Endothelial cell of umbilical vein (primary cell): ENCODE measurements at regions not wholly inside any gene's neighbourhood (a gene's known extent, or its start where the extent isn't known, plus 50 kb on each side); places are given as distances from the start of the nearest gene placed in this dataset.

Source experiments
- BruUV-seq: library from RNA; stranded (reverse); fragments of 400-500 nt; replicated peaks from 2 replicates; lab custom pipeline; 2021; lab: Mats Ljungman, UMichigan
- CTCF ChIA-PET: fragments of 300-600, 350-600 bp; sonication (Branson Sonifier 250); formaldehyde crosslinking; loops from one replicate; lab custom pipeline; 2021; ENCODE audit warnings: antibody characterized with exemption, inconsistent platforms; lab: Charles Lee
- POLR2A ChIA-PET: fragments of 300-600, 350-600 bp; sonication (Branson Sonifier 250); formaldehyde crosslinking; loops from one replicate; lab custom pipeline; 2021; ENCODE audit warnings: antibody characterized with exemption, inconsistent platforms; lab: Charles Lee
- DNase-seq: peaks from one replicate; pipeline ENCODE4 v3.0.0-alpha.2; 2011; ENCODE audit warnings: low read depth, low spot score
- FAIRE-seq: peaks from 2 replicates; lab custom pipeline; 2011; peaks lifted over from hg19 to GRCh38; lab: Jason Lieb, UNC
- H2AFZ ChIP-seq: 2 replicates; pipeline ENCODE4 v1.6.0; 2012; ENCODE audit warnings: low read depth, low read length, control low read depth, inconsistent platforms
- H3K27ac ChIP-seq: 2 replicates; pipeline ENCODE4 v1.5.1; 2011; ENCODE audit warnings: low read depth, mild to moderate bottlenecking, control low read depth, low read length, moderate library complexity; ENCODE audit not compliant: insufficient read depth
- H3K27me3 ChIP-seq, 2 experiments: 2 replicates each; pipeline versions ENCODE4 v1.6.0 to v1.6.1; 2011; ENCODE audit warnings: low read length in 2 of 2, mixed read lengths in 1 of 2; ENCODE audit not compliant: control insufficient read depth in 2 of 2, insufficient read depth in 2 of 2
- H3K36me3 ChIP-seq, 2 experiments: 2 replicates in 1 of 2; 3 replicates in 1 of 2; pipeline ENCODE4 v1.5.1; 2011; ENCODE audit warnings: low read length in 2 of 2, mild to moderate bottlenecking in 1 of 2, moderate library complexity in 1 of 2; ENCODE audit not compliant: control insufficient read depth in 2 of 2, insufficient read depth in 2 of 2; ENCODE audit errors: extremely low read depth in 1 of 2
- H3K4me1 ChIP-seq: 3 replicates; pipeline ENCODE4 v1.5.1; 2011; ENCODE audit warnings: mild to moderate bottlenecking, low read length; ENCODE audit not compliant: control insufficient read depth, insufficient read depth; ENCODE audit errors: extremely low read depth
- H3K4me2 ChIP-seq: 2 replicates; pipeline ENCODE4 v1.6.1; 2011; ENCODE audit warnings: low read length, control low read depth, mixed read lengths; ENCODE audit not compliant: insufficient read depth
- H3K4me3 ChIP-seq, 3 experiments: fragments of 200-600 bp in 1 of 3; sonication (generic), shearing (Covaris generic) in 1 of 3; replicated peaks in 1 of 3; 2 replicates each; pipeline ENCODE4 v1.5.1; 2011 to 2016; ENCODE audit warnings: control low read depth in 3 of 3, low read length in 3 of 3, mild to moderate bottlenecking in 2 of 3, inconsistent platforms in 1 of 3, low read depth in 1 of 3, moderate library complexity in 1 of 3; ENCODE audit not compliant: insufficient read depth in 1 of 3
- H3K79me2 ChIP-seq: 2 replicates; pipeline ENCODE4 v1.6.0; 2012; ENCODE audit warnings: low read length, inconsistent platforms; ENCODE audit not compliant: control insufficient read depth, insufficient read depth
- H3K9ac ChIP-seq: replicated peaks from 2 replicates; pipeline ENCODE3; 2011; ENCODE audit warnings: low read length, control low read depth; ENCODE audit not compliant: insufficient read depth; ENCODE audit errors: extremely low read depth
- H3K9me1 ChIP-seq: replicated peaks from 3 replicates; pipeline ENCODE4 v1.6.0; 2011; ENCODE audit warnings: mild to moderate bottlenecking, low read length; ENCODE audit not compliant: control insufficient read depth, insufficient read depth; ENCODE audit errors: extremely low read depth
- H3K9me3 ChIP-seq: replicated peaks from 2 replicates; pipeline ENCODE4 v1.5.1; 2012; ENCODE audit warnings: low read length, inconsistent platforms; ENCODE audit not compliant: control insufficient read depth, insufficient read depth
- H4K20me1 ChIP-seq: replicated peaks from 2 replicates; pipeline ENCODE3; 2011; ENCODE audit warnings: mild to moderate bottlenecking, low read length; ENCODE audit not compliant: control insufficient read depth, insufficient read depth; ENCODE audit errors: extremely low read depth
- EZH2 ChIP-seq: IDR thresholded peaks from 2 replicates; pipeline ENCODE4 v1.6.1; 2012; ENCODE audit warnings: borderline replicate concordance, low read depth, mild to moderate bottlenecking, moderate library complexity, low read length, inconsistent platforms; ENCODE audit not compliant: severe bottlenecking
- FOS ChIP-seq: IDR thresholded peaks from 2 replicates; pipeline ENCODE4 v1.6.1; 2011; ENCODE audit warnings: mild to moderate bottlenecking, low read length, moderate library complexity, borderline replicate concordance; ENCODE audit not compliant: insufficient read depth
- GATA2 ChIP-seq: IDR thresholded peaks from 2 replicates; pipeline ENCODE4 v1.7.0; 2011; ENCODE audit warnings: low read depth, mild to moderate bottlenecking, moderate library complexity, mixed read lengths, low read length; ENCODE audit not compliant: insufficient read length, insufficient read depth
- JUN ChIP-seq: IDR thresholded peaks from 2 replicates; pipeline ENCODE4 v1.6.1; 2011; ENCODE audit warnings: borderline replicate concordance, low read depth; ENCODE audit not compliant: insufficient read length, insufficient read depth
- MYC ChIP-seq: IDR thresholded peaks from one replicate; pipeline ENCODE4 v1.6.1; 2011; ENCODE audit warnings: mild to moderate bottlenecking, low read depth, low read length
- POLR2A ChIP-seq: IDR thresholded peaks from 2 replicates; pipeline ENCODE4 v1.6.1; 2012; ENCODE audit warnings: low read depth, mild to moderate bottlenecking, control low read depth, low read length
- POLR2AphosphoS5 ChIP-seq: IDR thresholded peaks from 2 replicates; pipeline ENCODE4 v1.6.1; 2012; ENCODE audit warnings: low read depth, mild to moderate bottlenecking, control low read depth, low read length, moderate library complexity; ENCODE audit not compliant: insufficient read depth
- dilution Hi-C: fragments of 300-500 bp; cut with MboI; formaldehyde crosslinking; loops from one replicate; pipeline ENCODE4 v1.15.0; 2019; ENCODE audit warnings: low sequenced_read_pairs; ENCODE audit not compliant: extremely low pct_ligation_motif_present
- intact Hi-C: fragments of 100-400 bp; cut with micrococcal nuclease; formaldehyde crosslinking; loops from one replicate; pipeline ENCODE4 v1.10.0; 2022
- TF ChIP-seq, protein P1 (sequence below), 2 donors: IDR thresholded peaks; 1 replicate in 1 of 2; 2 replicates in 1 of 2; pipeline ENCODE4 v1.5.1; 2011; ENCODE audit warnings: low read length in 2 of 2, mild to moderate bottlenecking in 2 of 2, moderate library complexity in 2 of 2, control low read depth in 1 of 2, inconsistent platforms in 1 of 2, low read depth in 1 of 2; ENCODE audit not compliant: insufficient read depth in 1 of 2; ENCODE audit errors: extremely low read depth in 1 of 2
- TF ChIP-seq, protein P2 (sequence below): IDR thresholded peaks from 2 replicates; pipeline ENCODE4 v1.6.1; 2011; ENCODE audit not compliant: insufficient read depth, insufficient read length

DNA sequence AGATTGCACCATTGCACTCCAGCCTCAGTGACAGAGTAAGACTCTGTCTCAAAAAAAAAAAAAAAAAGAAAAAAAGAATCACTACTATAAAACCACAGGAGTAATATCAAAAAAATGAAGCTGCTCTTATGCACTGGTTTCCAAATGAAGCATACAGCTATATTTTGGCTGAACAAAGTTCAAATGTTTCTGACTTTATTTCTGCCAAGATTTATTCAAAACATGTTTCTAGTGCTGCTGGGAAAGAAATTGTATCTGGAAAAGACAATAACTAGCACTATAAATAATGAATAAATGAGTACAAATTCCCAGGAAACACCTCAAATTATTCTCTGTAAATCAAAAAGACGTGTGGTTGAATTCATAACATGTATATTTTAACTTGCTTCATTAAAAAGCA lies 102.5 kb upstream of the MME start:
- Histone ChIP-seq H3K9me3 (no peaks in the 10 kb centered on the region), H3K9ac (no peak overlapping the region), H3K9me1 (no peaks in the 10 kb centered on the region), H3K4me1 (no peaks in the 10 kb centered on the region), H2AFZ (no peak overlapping the region), H3K4me2 (no peak overlapping the region), H4K20me1 (no peaks in the 10 kb centered on the region), H3K27ac (no peak overlapping the region), H3K79me2 (no peaks in the 10 kb centered on the region), H3K4me3 (no peak overlapping the region), H3K36me3 (no peaks in the 10 kb centered on the region), H3K27me3 (no peaks in the 10 kb centered on the region)
- CTCF ChIA-PET = no interaction called here
- dilution Hi-C loops = no loop called here
- TF ChIP-seq POLR2AphosphoS5 (no peak), EZH2 (no peak), FOS (no peak), JUN (no peak), POLR2A (no peak), MYC (no peak), GATA2 (no peak)
- TF ChIP-seq, protein P1, sequence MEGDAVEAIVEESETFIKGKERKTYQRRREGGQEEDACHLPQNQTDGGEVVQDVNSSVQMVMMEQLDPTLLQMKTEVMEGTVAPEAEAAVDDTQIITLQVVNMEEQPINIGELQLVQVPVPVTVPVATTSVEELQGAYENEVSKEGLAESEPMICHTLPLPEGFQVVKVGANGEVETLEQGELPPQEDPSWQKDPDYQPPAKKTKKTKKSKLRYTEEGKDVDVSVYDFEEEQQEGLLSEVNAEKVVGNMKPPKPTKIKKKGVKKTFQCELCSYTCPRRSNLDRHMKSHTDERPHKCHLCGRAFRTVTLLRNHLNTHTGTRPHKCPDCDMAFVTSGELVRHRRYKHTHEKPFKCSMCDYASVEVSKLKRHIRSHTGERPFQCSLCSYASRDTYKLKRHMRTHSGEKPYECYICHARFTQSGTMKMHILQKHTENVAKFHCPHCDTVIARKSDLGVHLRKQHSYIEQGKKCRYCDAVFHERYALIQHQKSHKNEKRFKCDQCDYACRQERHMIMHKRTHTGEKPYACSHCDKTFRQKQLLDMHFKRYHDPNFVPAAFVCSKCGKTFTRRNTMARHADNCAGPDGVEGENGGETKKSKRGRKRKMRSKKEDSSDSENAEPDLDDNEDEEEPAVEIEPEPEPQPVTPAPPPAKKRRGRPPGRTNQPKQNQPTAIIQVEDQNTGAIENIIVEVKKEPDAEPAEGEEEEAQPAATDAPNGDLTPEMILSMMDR (IDR thresholded peaks at IDR 0.05; ENCODE audit: extremely low read depth in 1 of 2, insufficient read depth in 1 of 2, low read depth in 1 of 2, low read length in 2 of 2) = no peak
- TF ChIP-seq, protein P2, sequence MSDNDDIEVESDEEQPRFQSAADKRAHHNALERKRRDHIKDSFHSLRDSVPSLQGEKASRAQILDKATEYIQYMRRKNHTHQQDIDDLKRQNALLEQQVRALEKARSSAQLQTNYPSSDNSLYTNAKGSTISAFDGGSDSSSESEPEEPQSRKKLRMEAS = no peak
- intact Hi-C loops = no loop called here
- BruUV-seq = no TSS peak
- DNase-seq (no peak), FAIRE-seq (no peak)
- POLR2A ChIA-PET = no interaction called here
